HepG2 (cell line): ENCODE measurements at regions not wholly inside any gene's neighbourhood (a gene's known extent, or its start where the extent isn't known, plus 50 kb on each side); places are given as distances from the start of the nearest gene placed in this dataset.

Source experiments
- BCL6 ChIP-seq: IDR thresholded peaks from 2 replicates; pipeline ENCODE4 v1.6.1; 2016; ENCODE audit warnings: missing genetic modification reagents, missing compliant biosample characterization
- FOSL1 ChIP-seq: sonication (generic); formaldehyde crosslinking; IDR thresholded peaks from 2 replicates; pipeline ENCODE4 v1.9.0; 2021; ENCODE audit warnings: missing genetic modification reagents, borderline replicate concordance
- GABPB1 ChIP-seq: IDR thresholded peaks from 2 replicates; pipeline ENCODE4 v1.6.1; 2016; ENCODE audit warnings: mild to moderate bottlenecking, missing genetic modification reagents, moderate library complexity, missing compliant biosample characterization
- IRF2 ChIP-seq: IDR thresholded peaks from 2 replicates; pipeline ENCODE4 v1.6.1; 2018; ENCODE audit warnings: missing genetic modification reagents, missing compliant biosample characterization
- KLF16 ChIP-seq, 2 experiments: sonication (generic) in 1 of 2; formaldehyde crosslinking in 1 of 2; IDR thresholded peaks; 2 replicates each; pipeline versions ENCODE4 v1.6.1 to v1.8.0; 2016 to 2023; ENCODE audit warnings: missing genetic modification reagents in 2 of 2, missing compliant biosample characterization in 1 of 2
- MAZ ChIP-seq, 2 experiments: sonication (generic) in 1 of 2; formaldehyde crosslinking in 1 of 2; IDR thresholded peaks; 2 replicates each; pipeline versions ENCODE4 v1.5.0 to v1.6.1; 2012 to 2020; ENCODE audit warnings: low read depth in 2 of 2, mild to moderate bottlenecking in 2 of 2, borderline replicate concordance in 1 of 2, improper control_type of control experiment in 1 of 2, low read length in 1 of 2, missing genetic modification reagents in 1 of 2, moderate library complexity in 1 of 2
- MBNL3 ChIP-seq: fragments of 250-450 bp; sonication (Bioruptor Pico); conservative IDR thresholded peaks from 2 replicates; pipeline ENCODE4 v1.8.0; 2022; ENCODE audit warnings: mild to moderate bottlenecking, inconsistent platforms
- NFYC ChIP-seq: IDR thresholded peaks from 2 replicates; pipeline ENCODE4 v1.6.1; 2016; ENCODE audit warnings: missing genetic modification reagents, missing compliant biosample characterization
- RBM39 ChIP-seq: fragments of 200-400 bp; formaldehyde crosslinking; IDR thresholded peaks from one replicate; pipeline ENCODE4 v1.6.1; 2018; ENCODE audit warnings: antibody characterized with exemption, mild to moderate bottlenecking, low read depth, low read length; ENCODE audit not compliant: poor library complexity, severe bottlenecking
- SP2 ChIP-seq: sonication (generic); formaldehyde crosslinking; IDR thresholded peaks from 2 replicates; pipeline ENCODE4 v1.5.1; 2020; ENCODE audit warnings: mild to moderate bottlenecking, missing genetic modification reagents
- SP4 ChIP-seq: sonication (generic); formaldehyde crosslinking; IDR thresholded peaks from 2 replicates; pipeline ENCODE4 v1.8.1; 2023; ENCODE audit warnings: mild to moderate bottlenecking, missing genetic modification reagents
- SPEN ChIP-seq: sonication (generic); formaldehyde crosslinking; IDR thresholded peaks from 2 replicates; pipeline ENCODE4 v1.5.1; 2020; ENCODE audit warnings: low read depth, mild to moderate bottlenecking, missing genetic modification reagents
- ZNF24 ChIP-seq: fragments of 450-650 bp; IDR thresholded peaks from 2 replicates; pipeline ENCODE4 v1.6.1; 2017; ENCODE audit warnings: antibody characterized with exemption, mild to moderate bottlenecking
- ZNF260 ChIP-seq: sonication (generic); formaldehyde crosslinking; IDR thresholded peaks from 2 replicates; pipeline ENCODE4 v1.4.0; 2020; ENCODE audit warnings: missing genetic modification reagents, low read depth, mild to moderate bottlenecking, borderline replicate concordance
- ZNF614 ChIP-seq: IDR thresholded peaks from 2 replicates; pipeline ENCODE4 v1.6.1; 2018; ENCODE audit warnings: missing biosample characterization, missing genetic modification reagents, inconsistent platforms, borderline replicate concordance
- TF ChIP-seq, protein P1 (sequence below), 2 experiments: IDR thresholded peaks; 2 replicates each; pipeline ENCODE4 v1.6.1; 2011 to 2012; ENCODE audit warnings: low read length in 2 of 2, borderline replicate concordance in 1 of 2, low read depth in 1 of 2, mild to moderate bottlenecking in 1 of 2, moderate library complexity in 1 of 2
- TF ChIP-seq, protein P2 (sequence below): sonication (generic); formaldehyde crosslinking; IDR thresholded peaks from 2 replicates; pipeline ENCODE4 v1.4.0; 2020; ENCODE audit warnings: missing genetic modification reagents, borderline replicate concordance
- TF ChIP-seq, protein P3 (sequence below): sonication (generic); formaldehyde crosslinking; IDR thresholded peaks from 2 replicates; pipeline ENCODE4 v1.8.0; 2022; ENCODE audit warnings: mild to moderate bottlenecking, missing genetic modification reagents
- TF ChIP-seq, protein P4 (sequence below): sonication (generic); IDR thresholded peaks from 2 replicates; pipeline ENCODE4 v1.6.1; 2016; ENCODE audit warnings: low read depth, borderline replicate concordance

DNA sequence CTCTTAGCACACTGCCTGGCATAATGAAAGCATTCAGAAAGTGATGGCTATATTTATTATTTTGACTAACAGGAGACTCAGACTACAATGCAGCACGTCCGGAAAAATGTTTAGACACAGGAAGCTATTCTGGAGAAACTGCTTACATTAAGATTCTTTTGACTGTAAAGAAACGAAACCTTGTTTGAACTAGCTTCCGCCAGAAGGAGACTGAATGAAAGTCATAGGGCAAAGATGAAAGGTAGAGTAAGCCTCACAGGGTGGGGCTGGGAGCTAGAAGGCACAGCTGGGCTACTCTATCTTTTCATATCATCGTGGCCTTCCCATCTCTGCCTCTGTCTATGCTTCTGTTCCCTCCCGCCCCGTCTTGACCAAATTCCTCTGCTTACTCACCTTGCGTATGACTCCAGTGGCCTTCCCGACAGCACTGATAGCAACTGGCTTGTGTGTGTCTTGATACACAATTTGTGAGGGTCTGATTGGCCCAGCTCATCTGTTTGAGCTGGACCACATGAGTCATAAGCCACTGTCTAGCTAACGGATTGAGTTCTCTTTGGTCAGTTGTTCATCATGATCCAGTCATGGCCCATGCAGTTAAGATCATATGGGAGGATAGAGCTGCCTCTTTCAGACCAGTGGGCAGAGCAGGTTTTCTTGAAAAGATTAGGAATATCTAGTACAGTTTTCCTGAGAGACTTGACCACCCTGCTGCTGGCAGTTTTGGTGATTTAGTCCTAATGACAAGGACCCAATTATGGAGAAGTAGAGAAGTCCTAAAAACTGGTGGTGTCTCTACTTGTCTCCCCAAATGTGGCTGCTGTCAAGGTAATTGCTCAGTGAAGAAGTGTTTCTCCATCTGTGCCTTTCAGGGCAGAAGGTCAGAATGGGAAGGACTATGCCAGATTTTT is 151.5 kb upstream of the SLC38A2 start (continued):
- TF ChIP-seq, protein P1, sequence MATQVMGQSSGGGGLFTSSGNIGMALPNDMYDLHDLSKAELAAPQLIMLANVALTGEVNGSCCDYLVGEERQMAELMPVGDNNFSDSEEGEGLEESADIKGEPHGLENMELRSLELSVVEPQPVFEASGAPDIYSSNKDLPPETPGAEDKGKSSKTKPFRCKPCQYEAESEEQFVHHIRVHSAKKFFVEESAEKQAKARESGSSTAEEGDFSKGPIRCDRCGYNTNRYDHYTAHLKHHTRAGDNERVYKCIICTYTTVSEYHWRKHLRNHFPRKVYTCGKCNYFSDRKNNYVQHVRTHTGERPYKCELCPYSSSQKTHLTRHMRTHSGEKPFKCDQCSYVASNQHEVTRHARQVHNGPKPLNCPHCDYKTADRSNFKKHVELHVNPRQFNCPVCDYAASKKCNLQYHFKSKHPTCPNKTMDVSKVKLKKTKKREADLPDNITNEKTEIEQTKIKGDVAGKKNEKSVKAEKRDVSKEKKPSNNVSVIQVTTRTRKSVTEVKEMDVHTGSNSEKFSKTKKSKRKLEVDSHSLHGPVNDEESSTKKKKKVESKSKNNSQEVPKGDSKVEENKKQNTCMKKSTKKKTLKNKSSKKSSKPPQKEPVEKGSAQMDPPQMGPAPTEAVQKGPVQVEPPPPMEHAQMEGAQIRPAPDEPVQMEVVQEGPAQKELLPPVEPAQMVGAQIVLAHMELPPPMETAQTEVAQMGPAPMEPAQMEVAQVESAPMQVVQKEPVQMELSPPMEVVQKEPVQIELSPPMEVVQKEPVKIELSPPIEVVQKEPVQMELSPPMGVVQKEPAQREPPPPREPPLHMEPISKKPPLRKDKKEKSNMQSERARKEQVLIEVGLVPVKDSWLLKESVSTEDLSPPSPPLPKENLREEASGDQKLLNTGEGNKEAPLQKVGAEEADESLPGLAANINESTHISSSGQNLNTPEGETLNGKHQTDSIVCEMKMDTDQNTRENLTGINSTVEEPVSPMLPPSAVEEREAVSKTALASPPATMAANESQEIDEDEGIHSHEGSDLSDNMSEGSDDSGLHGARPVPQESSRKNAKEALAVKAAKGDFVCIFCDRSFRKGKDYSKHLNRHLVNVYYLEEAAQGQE (IDR thresholded peaks at IDR 0.05; ENCODE audit: borderline replicate concordance in 1 of 2, low read depth in 1 of 2, low read length in 2 of 2), result no peak
- peak; percentile 65 for TF ChIP-seq NFYC (CRISPR knock-in tag)
- TF ChIP-seq KLF16 (CRISPR knock-in tag; IDR thresholded peaks at IDR 0.05), result no peak
- 0 out of 2 replicates have a peak, but pooled peaks have one; percentile 46 for TF ChIP-seq BCL6 (CRISPR knock-in tag)
- no peak; the same call in 1 of the 2 replicates for TF ChIP-seq GABPB1 (CRISPR knock-in tag)
- no peak for TF ChIP-seq RBM39
- TF ChIP-seq IRF2 (CRISPR knock-in tag), result peak; percentile 66
- no peak for TF ChIP-seq SPEN (CRISPR knock-in tag)
- TF ChIP-seq, protein P2, sequence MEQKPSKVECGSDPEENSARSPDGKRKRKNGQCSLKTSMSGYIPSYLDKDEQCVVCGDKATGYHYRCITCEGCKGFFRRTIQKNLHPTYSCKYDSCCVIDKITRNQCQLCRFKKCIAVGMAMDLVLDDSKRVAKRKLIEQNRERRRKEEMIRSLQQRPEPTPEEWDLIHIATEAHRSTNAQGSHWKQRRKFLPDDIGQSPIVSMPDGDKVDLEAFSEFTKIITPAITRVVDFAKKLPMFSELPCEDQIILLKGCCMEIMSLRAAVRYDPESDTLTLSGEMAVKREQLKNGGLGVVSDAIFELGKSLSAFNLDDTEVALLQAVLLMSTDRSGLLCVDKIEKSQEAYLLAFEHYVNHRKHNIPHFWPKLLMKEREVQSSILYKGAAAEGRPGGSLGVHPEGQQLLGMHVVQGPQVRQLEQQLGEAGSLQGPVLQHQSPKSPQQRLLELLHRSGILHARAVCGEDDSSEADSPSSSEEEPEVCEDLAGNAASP (CRISPR knock-in tag), result no peak; the same call in 1 of the 2 replicates
- no peak for TF ChIP-seq ZNF260 (CRISPR knock-in tag)
- TF ChIP-seq, protein P3, sequence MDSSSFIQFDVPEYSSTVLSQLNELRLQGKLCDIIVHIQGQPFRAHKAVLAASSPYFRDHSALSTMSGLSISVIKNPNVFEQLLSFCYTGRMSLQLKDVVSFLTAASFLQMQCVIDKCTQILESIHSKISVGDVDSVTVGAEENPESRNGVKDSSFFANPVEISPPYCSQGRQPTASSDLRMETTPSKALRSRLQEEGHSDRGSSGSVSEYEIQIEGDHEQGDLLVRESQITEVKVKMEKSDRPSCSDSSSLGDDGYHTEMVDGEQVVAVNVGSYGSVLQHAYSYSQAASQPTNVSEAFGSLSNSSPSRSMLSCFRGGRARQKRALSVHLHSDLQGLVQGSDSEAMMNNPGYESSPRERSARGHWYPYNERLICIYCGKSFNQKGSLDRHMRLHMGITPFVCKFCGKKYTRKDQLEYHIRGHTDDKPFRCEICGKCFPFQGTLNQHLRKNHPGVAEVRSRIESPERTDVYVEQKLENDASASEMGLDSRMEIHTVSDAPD (CRISPR knock-in tag), result no peak
- TF ChIP-seq FOSL1 (CRISPR knock-in tag), result no peak; the same call in 1 of the 2 replicates
- no peak for TF ChIP-seq ZNF24
- TF ChIP-seq MBNL3 (CRISPR knock-in tag), result no peak
- TF ChIP-seq, protein P4, sequence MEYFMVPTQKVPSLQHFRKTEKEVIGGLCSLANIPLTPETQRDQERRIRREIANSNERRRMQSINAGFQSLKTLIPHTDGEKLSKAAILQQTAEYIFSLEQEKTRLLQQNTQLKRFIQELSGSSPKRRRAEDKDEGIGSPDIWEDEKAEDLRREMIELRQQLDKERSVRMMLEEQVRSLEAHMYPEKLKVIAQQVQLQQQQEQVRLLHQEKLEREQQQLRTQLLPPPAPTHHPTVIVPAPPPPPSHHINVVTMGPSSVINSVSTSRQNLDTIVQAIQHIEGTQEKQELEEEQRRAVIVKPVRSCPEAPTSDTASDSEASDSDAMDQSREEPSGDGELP, result peak; percentile 74; the same call in 1 of the 2 replicates
- TF ChIP-seq MAZ (IDR thresholded peaks at IDR 0.05; ENCODE audit: borderline replicate concordance, low read depth, low read length), result 0 out of 2 replicates have a peak, but pooled peaks have one; percentile 13
- TF ChIP-seq MAZ (CRISPR knock-in tag; IDR thresholded peaks at IDR 0.05; ENCODE audit: low read depth), result peak; percentile 56
- no peak for TF ChIP-seq ZNF614 (CRISPR knock-in tag)
- no peak for TF ChIP-seq SP2 (CRISPR knock-in tag)
- no peak for TF ChIP-seq SP4
